HFFc6 (cell line): ENCODE measurements at regions not wholly inside any gene's neighbourhood (a gene's known extent, or its start where the extent isn't known, plus 50 kb on each side); places are given as distances from the start of the nearest gene placed in this dataset.
"Not testable (repeated sequence)": the region's sequence is repeated elsewhere in the genome, so short reads cannot be mapped to it uniquely, and the experiment has no call there.

Source experiments
- DNase-seq: peaks from one replicate; pipeline ENCODE4 v3.0.0-alpha.2; 2018
- H3K27ac Mint-ChIP-seq: 2 replicates; pipeline ENCODE4 v1.8.0; 2020; ENCODE audit warnings: mild to moderate bottlenecking, mixed read lengths
- H3K27me3 Mint-ChIP-seq: 2 replicates; pipeline ENCODE4 v1.8.0; 2021; ENCODE audit warnings: mild to moderate bottlenecking, moderate library complexity, mixed read lengths; ENCODE audit not compliant: insufficient read depth
- H3K36me3 Mint-ChIP-seq: 2 replicates; pipeline ENCODE4 v1.8.0; 2021; ENCODE audit warnings: low read depth, mixed read lengths
- H3K4me1 Mint-ChIP-seq: 2 replicates; pipeline ENCODE4 v1.8.0; 2020; ENCODE audit warnings: low read depth, mixed read lengths
- H3K4me3 Mint-ChIP-seq: 2 replicates; pipeline ENCODE4 v1.8.0; 2020; ENCODE audit warnings: mild to moderate bottlenecking, moderate library complexity, mixed read lengths
- H3K9me3 Mint-ChIP-seq: 2 replicates; pipeline ENCODE4 v1.8.0; 2020; ENCODE audit warnings: mild to moderate bottlenecking, mixed read lengths

DNA sequence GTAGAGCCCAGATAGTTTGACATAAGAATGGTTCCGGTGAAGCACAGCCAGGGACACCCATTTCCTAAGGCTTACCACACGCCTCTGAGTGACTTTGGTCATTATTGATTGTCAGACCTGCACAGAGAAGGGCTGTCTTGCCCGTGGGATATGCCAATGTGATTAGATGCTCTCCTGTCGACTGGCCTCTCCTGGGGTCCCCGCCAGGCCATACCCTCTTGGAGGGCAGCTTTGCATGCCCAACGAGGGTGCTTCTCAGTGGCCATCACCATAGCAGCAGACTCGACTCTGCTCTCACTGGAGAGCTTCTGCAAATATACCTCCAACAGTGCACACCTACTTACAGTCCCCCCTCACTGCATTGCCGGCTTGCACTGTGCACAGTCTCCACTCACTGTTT is 648.3 kb upstream of the TPTE start:
- not testable (repeated sequence) for H3K36me3 Mint-ChIP-seq, H3K9me3 Mint-ChIP-seq, H3K4me3 Mint-ChIP-seq, DNase-seq, H3K4me1 Mint-ChIP-seq, H3K27ac Mint-ChIP-seq, H3K27me3 Mint-ChIP-seq

GRCh38 chr21:9874136-9874535 is 647.2 kb upstream of the TPTE start:
- H3K4me3 Mint-ChIP-seq, H3K4me1 Mint-ChIP-seq, H3K36me3 Mint-ChIP-seq, H3K27me3 Mint-ChIP-seq, DNase-seq, H3K27ac Mint-ChIP-seq: not testable (repeated sequence)
- H3K9me3 Mint-ChIP-seq, result peaks cover 10% of the 10 kb centered on the region

- H3K27ac Mint-ChIP-seq, DNase-seq, H3K36me3 Mint-ChIP-seq, H3K4me1 Mint-ChIP-seq, H3K4me3 Mint-ChIP-seq, H3K27me3 Mint-ChIP-seq: not testable (repeated sequence)
- H3K9me3 Mint-ChIP-seq, result peaks cover 48% of the 10 kb centered on the region
Measured at GRCh38 chr21:9881430-9881829, 640.0 kb upstream of the TPTE start.

- H3K27me3 Mint-ChIP-seq, DNase-seq, H3K36me3 Mint-ChIP-seq, H3K27ac Mint-ChIP-seq, H3K4me1 Mint-ChIP-seq, H3K4me3 Mint-ChIP-seq: not testable (repeated sequence)
- peaks cover 48% of the 10 kb centered on the region for H3K9me3 Mint-ChIP-seq
Measured at GRCh38 chr21:9883047-9883446, 638.3 kb upstream of the TPTE start.

DNA sequence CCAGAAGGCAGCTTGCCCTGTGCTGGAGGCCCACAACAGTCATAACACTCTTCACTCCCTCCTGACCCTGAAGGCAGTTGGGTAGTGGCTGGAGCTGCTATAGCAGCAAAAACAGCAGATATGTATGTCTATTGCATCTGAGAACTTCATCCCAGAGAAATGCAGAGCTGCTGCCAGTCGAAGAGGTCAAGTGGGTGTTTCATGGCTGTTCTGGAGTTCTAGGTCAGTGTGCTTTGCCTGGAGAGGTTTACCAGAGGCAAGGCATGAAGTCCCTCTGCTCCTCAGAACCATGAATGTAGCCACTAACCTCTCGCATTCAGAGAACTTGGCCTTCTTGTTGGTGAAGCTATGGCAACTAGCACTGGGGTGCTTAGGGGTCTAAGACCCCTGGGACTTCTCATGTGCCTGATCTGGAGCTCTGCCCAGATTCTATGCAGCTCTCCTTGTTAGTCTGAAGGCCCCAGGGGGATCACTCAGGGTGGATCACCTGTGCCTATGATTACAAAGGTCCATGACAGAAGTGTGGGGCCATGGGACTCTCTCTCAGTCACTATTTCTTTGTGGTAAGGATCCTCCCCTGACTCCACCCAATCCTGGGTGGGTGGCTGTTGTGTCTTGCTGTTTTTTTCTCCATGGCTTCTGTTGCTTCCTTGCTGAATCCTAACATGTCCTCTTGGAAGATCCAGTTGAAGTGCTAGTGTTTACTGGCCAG is 637.7 kb upstream of the TPTE start:
- H3K9me3 Mint-ChIP-seq, result peaks cover 46% of the 10 kb centered on the region

GRCh38 chr21:9888500-9888899 is 632.9 kb upstream of the TPTE start:
- H3K4me3 Mint-ChIP-seq, H3K27ac Mint-ChIP-seq, H3K36me3 Mint-ChIP-seq, H3K27me3 Mint-ChIP-seq, H3K4me1 Mint-ChIP-seq, DNase-seq: not testable (repeated sequence)
- peaks cover 40% of the 10 kb centered on the region for H3K9me3 Mint-ChIP-seq

More for the DNA sequence above, 637.7 kb upstream of the TPTE start:
- not testable (repeated sequence) for H3K27ac Mint-ChIP-seq, H3K27me3 Mint-ChIP-seq, H3K36me3 Mint-ChIP-seq, H3K4me1 Mint-ChIP-seq, H3K4me3 Mint-ChIP-seq, DNase-seq

- H3K27ac Mint-ChIP-seq, H3K4me1 Mint-ChIP-seq: not testable (repeated sequence)
Measured at GRCh38 chr21:9903579-9903978, 617.8 kb upstream of the TPTE start.

GRCh38 chr21:9914135-9914534 is 607.2 kb upstream of the TPTE start:
- peaks cover 49% of the 10 kb centered on the region for H3K9me3 Mint-ChIP-seq

More at GRCh38 chr21:9903579-9903978, 617.8 kb upstream of the TPTE start:
- not testable (repeated sequence) for H3K27me3 Mint-ChIP-seq, DNase-seq, H3K36me3 Mint-ChIP-seq, H3K4me3 Mint-ChIP-seq
- H3K9me3 Mint-ChIP-seq, result peaks cover 52% of the 10 kb centered on the region

DNA sequence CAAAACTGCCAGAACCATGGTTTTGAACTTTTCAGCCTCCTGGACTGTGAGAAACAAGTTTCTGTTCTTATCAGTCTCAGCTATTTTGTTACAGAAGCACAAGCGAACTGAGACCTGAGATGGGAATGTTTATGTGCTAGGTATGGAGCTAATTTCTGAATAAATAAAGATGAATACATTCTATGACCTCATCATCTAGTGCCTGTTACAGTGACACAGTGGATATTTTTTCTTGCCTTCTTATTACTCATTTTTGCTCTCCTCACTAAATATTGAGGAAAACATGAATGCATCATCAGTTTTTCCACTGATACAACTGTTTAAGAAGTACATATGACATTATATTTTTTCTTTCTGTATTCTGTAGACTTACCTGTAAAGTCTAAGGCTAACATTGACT is 601.9 kb upstream of the TPTE start:
- H3K27ac Mint-ChIP-seq, H3K4me3 Mint-ChIP-seq, DNase-seq, H3K36me3 Mint-ChIP-seq, H3K27me3 Mint-ChIP-seq, H3K4me1 Mint-ChIP-seq: not testable (repeated sequence)
- peaks cover 28% of the 10 kb centered on the region for H3K9me3 Mint-ChIP-seq

More at GRCh38 chr21:9914135-9914534, 607.2 kb upstream of the TPTE start:
- not testable (repeated sequence) for H3K4me1 Mint-ChIP-seq, H3K36me3 Mint-ChIP-seq, H3K27ac Mint-ChIP-seq, DNase-seq, H3K27me3 Mint-ChIP-seq, H3K4me3 Mint-ChIP-seq

DNA sequence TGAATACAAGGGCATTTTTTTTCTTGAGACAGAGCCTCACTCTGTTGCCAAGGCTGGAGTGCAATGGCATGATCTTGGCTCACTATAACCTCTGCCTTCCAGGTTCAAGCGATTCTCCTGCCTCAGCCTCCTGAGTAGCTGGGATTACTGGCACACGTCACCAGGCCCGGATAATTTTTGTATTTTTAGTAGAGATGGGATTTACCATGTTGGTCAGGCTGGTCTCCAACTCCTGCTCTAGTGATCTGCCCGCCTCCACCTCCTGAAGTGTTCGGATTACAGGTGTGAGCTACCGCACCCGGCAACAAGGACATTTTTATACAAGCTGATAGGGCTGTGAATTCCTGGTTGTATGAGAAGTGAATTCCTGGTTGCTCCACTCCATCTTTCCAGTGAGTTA is 577.7 kb upstream of the TPTE start:
- H3K4me1 Mint-ChIP-seq, result not testable (repeated sequence)

GRCh38 chr21:9946057-9946456 is 575.3 kb upstream of the TPTE start:
- not testable (repeated sequence) for H3K27ac Mint-ChIP-seq, H3K4me1 Mint-ChIP-seq, H3K4me3 Mint-ChIP-seq, DNase-seq, H3K27me3 Mint-ChIP-seq
- peaks cover 81% of the 10 kb centered on the region for H3K9me3 Mint-ChIP-seq
- H3K36me3 Mint-ChIP-seq, result peaks cover 19% of the 10 kb centered on the region

More for the DNA sequence above, 577.7 kb upstream of the TPTE start:
- peaks cover 19% of the 10 kb centered on the region for H3K36me3 Mint-ChIP-seq
- H3K4me3 Mint-ChIP-seq, DNase-seq, H3K27me3 Mint-ChIP-seq, H3K27ac Mint-ChIP-seq: not testable (repeated sequence)
- H3K9me3 Mint-ChIP-seq, result peaks cover 69% of the 10 kb centered on the region

DNA sequence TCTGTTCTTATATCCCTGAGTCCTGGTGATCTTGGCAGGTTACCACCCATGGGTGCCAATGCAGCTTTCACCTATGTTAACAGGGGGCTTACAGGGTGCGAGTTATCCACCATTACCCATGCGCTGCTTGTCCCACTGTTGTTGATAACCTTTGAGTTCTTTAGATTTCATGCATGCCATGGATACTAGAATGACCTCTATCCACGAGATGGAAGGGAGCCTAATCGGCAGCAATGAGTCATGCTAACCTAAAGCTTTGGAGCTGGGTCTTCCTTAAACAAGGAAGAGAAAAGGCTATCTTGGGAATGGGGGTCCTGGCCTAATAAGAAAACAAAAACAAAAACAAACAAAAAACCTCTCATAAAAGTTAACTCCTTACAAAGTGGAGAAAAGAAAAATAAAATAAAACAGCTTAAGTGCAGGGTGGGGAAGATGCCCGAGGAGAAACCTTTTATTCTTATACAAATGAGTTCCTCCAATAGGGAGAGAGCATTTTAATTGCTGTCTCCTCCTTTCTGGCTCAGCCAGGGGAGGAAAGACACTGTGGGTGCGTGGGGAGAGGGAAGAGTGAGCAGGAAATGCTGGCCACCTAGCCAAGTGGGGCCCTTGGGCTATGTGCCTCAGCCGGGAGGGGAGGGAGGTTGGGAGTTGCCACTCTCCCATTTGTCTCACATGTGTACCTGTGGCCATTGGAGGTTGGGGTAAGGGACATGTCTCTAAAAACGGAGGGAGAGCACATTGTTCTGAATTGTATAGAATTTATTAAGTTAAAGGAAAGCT is 571.7 kb upstream of the TPTE start:
- DNase-seq, H3K4me1 Mint-ChIP-seq, H3K27ac Mint-ChIP-seq, H3K4me3 Mint-ChIP-seq, H3K36me3 Mint-ChIP-seq, H3K27me3 Mint-ChIP-seq: not testable (repeated sequence)
- H3K9me3 Mint-ChIP-seq, result peaks cover 73% of the 10 kb centered on the region

DNA sequence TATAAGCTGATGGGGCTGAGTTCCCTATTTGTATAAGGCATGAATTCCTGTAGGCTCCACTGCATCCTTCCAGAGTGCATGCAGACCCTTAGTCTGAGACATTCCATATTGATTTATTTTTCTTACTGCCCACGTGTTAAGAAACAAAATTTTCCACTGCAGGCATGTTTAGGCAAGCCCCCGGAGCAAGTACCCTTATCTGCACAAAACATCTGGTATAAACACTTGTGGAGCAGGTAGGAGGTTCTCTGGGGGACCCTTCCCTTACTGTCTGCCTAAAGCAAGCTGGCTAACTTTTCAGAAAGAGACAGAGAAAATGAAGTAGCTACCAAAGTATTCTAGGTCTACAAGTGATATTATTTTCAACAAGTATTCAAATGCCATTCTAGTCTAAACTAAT is 571.0 kb upstream of the TPTE start:
- not testable (repeated sequence) for H3K4me1 Mint-ChIP-seq, H3K27me3 Mint-ChIP-seq, H3K27ac Mint-ChIP-seq, H3K36me3 Mint-ChIP-seq, DNase-seq, H3K4me3 Mint-ChIP-seq
- peaks cover 67% of the 10 kb centered on the region for H3K9me3 Mint-ChIP-seq

DNA sequence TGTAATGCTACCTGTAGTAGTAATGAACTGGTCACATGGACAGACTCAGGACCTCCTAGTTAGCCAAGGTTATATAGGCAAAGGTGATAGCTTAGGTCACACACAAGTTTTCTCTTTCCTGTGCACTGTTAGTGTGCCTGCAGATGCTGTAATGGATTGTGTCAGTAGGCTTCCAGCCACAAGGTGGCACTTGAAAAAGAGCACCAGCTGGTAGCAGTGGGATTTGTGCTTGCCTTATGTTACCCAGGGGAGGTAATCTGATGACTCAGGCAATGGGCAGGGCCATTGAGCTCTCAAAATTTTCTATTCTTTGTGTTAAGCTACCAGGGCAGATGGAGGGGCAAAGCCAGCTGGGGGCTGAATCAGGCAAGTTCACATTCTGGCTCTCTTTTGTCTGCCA is 562.6 kb upstream of the TPTE start:
- H3K9me3 Mint-ChIP-seq, result peaks cover 21% of the 10 kb centered on the region
- H3K27me3 Mint-ChIP-seq, H3K27ac Mint-ChIP-seq, H3K4me3 Mint-ChIP-seq, H3K4me1 Mint-ChIP-seq, H3K36me3 Mint-ChIP-seq, DNase-seq: not testable (repeated sequence)
